Dedifferentiated amniotic fluid mesenchymal stem cell (primary cell): ENCODE measurements at regions not wholly inside any gene's neighbourhood (a gene's known extent, or its start where the extent isn't known, plus 50 kb on each side); places are given as distances from the start of the nearest gene placed in this dataset.
"Not testable (repeated sequence)": the region's sequence is repeated elsewhere in the genome, so short reads cannot be mapped to it uniquely, and the experiment has no call there.

Experiments
- DNase-seq: peaks from one replicate; pipeline ENCODE4 v3.0.0-alpha.2; 2016; ENCODE audit errors: extremely low spot score

DNA sequence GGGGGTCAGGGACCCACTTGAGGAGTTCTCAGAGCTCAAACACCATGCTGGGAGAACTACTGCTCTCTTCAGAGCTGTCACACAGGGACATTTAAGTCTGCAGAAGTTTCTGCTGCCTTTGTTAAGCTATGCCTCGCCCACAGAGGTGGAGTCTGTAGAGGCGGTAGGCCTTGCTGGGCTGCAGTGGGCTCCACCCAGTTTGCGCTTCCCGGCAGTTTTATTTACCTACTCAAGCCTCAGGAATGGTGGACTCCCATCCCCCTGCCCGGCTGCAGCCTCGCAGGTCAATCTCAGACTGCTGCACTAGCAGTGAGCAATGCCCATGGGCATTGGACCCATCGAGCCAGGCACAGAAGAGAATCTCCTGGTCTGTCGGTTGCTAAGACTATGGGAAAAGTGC, 706.4 kb downstream of the LRRIQ3 start:
- no peak for DNase-seq

DNA sequence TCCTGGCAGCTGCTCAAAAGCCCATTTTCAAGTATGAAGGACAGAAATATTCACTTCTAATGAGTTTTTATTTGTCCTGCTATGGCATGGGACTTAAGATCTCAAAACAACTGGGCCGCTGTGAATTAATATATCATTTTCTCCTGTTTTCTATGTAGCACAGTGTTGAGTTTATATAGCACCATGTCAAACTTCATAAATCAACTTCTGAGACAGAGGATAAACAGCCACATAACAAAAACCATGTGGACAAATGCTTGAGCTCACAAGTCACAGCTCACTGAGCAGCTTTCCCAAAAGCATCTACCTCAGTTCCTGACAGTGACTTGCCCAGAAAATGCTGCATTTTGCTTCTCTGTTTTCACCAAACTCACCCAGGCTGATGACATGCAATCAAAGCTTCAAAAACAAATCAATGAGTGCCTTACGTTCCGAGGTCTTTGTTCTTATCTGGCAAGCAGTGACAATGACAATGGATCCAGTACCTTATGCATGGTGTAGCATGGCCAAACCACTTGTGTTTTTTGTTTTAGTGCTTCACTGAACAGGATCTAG, 722.6 kb downstream of the LRRIQ3 start:
- no peak for DNase-seq

DNA sequence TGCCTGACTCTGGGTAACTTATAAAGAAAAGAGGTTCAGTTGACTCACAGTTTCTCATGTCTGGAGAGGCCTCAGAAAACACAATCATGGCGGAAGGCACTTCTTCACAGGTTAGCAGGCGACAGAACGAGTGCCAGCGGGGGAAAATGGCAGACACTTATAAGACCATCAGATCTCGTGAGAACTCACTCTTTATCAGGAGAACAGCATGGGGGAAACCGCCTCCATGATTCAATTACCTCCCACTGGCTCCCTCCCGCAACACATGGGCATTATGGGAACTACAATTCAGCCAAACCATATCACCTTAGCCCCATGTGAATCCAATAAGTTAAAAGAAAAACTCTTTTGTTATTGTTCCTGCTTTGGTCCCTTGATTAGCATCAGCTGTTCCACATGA, 725.2 kb downstream of the LRRIQ3 start:
- DNase-seq, result no peak

DNA sequence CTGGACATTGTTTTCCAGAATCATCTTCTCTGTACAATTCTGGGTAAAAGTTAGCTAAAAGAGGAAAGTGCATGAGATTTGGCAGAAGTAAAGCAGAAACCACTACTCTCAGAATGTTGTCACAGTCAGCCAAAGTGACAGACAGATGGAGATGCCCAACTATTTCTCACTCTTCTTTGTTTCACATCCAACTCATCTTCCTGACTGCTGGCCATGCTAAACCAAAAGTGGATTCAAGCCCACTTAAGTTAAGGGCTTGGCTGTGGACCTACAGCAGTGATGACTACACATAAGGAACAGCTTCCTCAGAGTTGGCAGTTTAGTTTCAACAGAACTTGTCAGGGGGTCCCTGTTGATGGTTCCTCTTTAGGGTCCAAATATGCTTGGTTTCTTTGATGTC, 730.2 kb downstream of the LRRIQ3 start:
- DNase-seq, result no peak

DNA sequence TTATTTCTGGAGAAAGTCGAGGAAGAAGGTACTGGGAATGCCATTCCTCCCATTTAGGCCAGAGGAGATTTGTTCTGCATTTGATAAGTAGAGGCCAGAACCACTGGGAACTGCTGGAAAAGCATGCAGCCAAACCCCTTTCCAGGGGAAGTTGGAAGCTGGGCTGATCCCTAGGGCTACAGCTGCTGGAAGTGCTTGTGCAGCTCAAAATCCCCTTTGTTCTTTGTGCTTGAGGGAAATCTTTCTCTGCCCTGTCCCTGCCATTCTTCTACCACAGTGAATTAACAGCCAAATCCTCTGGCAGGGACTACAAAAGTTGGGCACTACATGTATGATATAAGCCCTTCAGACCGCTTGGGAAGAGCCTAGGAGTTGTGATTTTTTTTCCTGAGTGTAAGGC, 734.1 kb downstream of the LRRIQ3 start:
- DNase-seq, result no peak

DNA sequence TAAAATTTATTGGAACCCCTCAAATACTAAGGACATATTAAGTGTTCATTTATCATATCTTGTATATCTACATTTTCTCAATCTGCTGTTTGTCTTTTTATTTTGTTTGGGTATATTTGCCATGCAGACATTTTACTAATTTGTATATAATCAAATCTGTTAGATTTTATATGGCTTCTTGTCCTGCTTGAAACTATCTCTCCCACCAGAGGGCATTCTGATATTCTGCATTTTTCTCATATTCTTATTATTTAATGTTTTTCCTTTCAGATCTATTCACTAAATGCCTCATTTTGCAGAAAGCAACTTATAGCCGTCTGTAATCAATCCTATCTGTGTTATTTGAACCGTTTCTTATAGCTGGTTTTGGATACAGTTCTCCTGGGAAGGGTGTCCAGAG, 745.5 kb downstream of the LRRIQ3 start:
- no peak for DNase-seq

DNA sequence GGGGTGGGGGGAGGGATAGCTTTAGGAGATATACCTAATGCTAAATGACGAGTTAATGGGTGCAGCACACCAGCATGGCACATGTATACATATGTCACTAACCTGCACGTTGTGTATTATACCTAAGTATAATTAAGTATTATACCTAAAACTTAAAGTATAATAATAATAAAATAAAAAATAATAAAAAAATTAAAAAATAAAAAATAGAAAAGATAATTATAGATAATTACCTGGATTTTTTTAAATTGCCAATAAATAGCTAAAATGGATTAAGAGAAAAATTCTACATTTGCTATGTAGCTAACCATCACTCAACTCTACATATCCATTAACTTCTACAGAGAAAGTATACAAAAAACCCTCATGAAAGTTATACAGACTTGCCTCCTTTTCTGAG, 747.3 kb downstream of the LRRIQ3 start:
- not testable (repeated sequence) for DNase-seq

DNA sequence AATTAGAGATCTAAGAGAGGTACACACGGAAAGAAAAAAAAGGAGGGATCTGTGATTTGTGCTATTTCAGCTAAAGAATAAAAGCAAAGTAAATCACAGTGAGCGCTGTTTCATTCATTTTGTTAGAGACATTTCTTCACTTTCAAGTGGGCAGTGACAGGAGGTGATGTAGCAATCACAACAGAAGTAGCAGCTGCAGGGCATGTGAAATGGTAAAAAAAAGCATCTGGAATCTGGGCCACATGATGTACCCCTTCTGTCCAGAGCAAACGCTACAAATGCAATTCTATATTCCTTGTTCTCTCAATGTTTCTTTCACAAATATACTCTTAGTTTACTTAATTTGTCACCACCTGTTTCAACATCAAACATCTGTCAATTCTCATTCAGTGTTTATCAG, 786.5 kb downstream of the LRRIQ3 start:
- DNase-seq, result no peak

DNA sequence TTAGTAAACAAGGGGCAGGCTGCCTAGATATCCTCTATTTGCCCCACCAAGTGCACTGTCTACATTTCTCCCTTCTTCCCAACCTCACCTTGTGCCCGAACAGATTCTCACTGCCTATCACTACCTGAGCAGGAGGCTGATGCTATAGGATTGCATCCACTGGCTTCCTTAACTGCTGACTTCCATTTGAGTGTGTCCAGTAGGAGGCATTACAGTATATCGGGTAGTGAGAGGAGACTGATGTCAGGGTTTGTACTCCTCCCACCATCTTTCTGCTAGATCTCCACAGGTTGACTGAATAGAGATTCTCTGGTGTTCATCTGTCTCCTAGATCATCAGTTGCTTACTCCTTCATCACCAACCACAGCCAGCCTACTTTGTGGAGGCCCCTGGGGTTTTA, 796.3 kb downstream of the LRRIQ3 start:
- no peak for DNase-seq

DNA sequence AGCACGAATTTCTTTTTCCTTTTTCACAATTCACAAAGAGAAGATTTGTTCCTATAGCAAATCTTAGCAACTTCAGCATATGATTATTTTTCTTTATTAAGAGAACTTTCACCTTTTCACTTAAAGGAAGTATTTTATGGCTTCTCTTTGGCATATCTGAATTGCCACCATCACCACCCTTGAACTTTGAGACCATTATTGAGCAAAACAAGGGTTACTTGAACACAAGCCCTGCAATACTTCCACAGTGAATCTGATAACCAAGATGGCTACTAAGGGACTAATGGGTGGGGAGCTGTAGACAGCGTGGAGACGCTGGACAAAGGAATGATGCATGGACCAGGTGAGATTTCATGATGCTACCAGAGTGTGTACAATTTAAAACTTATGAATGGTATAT, 815.0 kb downstream of the LRRIQ3 start:
- DNase-seq, result no peak

DNA sequence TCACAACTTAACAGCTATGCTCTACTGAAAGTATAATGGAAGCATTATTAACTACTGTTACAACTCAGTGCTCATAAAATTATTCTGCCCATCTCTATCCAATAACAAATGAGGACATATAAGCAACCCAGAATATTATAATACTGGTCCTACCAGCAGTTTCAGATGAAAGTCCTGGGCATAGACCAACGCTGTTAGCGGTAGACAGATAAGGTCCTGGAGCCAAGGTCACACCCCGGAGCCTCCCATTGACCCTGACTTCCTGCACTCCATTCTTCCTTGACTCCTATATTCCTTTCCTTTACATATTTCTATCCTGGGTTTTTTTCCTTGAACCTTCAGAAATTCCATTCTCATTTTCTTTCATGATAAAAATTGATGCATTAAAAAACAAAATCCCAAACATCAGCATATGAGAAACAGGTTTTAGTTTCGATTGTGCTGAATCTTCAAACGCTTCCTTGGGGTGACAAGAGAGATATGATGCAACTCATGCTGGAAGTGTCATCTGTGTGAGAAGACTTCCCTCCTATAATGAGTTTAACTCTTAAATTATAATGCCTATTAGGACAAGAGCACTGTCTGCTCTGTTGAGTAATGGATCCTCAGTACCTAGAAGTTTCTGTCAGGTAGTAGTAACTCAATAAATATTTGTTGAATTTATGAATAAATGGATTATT, 831.1 kb downstream of the LRRIQ3 start:
- no peak for DNase-seq

DNA sequence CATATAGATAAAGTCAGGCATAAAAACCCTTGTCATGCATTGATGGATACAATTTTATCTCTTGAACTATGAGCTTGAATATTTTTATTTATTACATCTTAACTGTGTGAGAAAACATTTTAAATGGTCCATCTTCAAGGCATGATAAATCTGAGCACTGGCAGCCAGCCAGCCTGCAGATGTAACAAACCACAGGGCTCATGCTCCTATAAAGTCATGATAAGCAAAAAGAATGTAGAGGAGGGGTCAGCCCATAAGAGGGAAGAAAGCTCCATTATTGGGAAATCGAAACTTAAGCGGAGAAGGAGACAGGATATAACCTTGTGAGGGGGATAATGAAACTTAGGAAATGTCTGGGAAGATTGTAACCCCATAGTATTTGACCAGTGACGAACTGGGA, 839.0 kb downstream of the LRRIQ3 start:
- DNase-seq, result no peak

DNA sequence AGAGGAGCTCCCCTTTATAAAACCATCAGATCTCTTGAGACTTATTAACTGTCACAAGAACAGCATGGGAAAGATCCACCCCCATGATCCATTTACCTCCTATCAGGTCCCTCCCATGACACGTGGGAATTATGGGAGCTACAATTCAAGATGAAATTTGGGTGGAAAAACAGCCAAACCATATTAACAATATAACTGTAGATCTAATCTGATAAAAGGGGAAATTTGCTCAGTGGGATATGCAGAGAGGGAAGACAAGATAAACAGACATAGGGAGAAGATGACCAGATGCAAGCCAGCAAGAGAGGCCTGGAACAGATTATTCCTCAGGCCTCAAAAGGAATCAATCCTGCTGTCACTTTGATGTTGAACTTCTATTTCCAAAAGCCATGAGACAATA, 841.5 kb downstream of the LRRIQ3 start:
- DNase-seq, result no peak

DNA sequence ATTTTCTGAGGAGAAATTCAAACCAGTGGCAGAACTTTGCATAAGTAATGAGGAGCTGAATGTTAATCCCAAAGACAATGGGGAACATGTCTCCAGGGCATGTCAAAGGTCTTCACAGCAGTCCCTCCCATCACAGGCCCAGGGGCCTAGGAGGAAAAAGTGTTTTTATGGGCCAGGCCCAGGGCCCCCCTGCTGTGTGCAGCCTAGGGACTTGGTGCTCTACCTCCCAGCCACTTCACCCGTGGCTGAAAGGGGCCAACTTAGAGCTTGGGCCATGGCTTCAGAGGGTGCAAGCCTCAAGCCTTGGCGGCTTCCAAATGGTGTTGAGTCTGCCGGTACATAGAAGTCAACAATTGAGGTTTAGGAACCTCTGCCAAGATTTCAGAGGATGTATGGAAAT, 854.0 kb downstream of the LRRIQ3 start:
- DNase-seq, result no peak

DNA sequence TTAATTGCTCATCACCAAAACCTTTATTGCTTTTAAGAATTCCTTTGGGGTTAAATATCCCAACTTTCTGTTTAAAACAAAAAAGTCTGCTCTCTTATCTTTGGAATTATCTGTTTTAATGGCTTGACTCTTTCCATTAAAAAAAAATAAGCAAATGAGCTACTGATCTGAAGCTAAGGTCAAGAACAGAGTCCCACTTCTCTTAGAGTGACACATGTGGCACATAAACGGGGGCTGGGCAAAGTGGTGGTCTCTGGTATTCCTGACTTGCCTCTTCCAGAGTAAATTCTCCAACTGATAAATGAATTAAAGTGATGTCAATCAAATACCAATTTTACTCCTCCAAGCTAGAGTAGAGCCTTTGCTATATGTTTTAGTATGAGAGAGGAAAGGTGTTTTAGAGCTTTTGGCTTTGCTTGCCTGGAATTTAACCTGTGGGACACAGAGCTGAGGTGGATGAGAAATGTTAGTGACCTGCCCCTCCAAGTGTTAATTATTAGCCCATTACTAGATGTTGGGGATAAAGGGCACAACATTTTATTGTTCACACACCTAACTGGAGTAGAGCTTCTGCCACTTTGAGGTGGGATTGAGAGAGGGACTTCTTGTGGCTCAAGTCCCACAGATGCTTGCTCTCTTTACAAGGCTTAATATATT, 864.0 kb downstream of the LRRIQ3 start:
- no peak for DNase-seq

DNA sequence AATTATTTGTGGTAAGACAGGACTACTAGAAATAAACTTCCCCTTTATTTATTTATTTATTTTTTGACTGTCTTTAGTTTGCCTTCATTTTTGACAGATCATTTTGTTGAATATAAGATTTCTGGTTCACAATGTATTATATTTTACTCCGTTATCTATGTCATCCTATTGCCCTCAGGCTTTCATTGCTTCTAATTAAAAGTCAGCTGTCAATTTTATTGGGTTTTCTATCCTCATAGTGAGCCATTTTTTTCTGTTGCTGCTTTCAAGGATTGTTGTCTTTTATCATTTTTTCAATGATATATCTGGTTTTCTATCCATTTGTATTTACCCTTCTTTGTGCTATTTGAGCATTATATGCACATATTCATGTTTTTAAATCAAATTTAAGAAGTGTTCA, 866.2 kb downstream of the LRRIQ3 start:
- DNase-seq, result no peak

DNA sequence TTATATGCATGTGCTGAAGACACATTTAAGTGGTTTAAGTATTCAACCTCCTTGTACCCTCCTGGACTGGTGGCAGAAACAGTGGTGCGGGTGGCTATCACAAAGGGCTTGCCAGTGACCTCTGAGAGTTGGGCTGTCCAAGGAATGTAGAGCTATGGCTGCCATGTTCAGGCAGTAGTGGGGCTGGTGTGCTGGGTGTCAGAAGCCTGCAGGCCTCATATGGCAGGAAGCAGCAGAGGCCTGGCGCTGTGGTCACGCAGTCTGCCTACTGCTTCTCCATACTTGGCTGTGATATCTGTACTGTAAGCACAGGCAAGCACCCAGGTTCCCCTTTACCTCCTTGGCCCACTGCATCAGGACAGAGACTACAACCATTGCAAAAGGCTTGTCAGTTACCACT, 870.0 kb downstream of the LRRIQ3 start:
- DNase-seq, result no peak

DNA sequence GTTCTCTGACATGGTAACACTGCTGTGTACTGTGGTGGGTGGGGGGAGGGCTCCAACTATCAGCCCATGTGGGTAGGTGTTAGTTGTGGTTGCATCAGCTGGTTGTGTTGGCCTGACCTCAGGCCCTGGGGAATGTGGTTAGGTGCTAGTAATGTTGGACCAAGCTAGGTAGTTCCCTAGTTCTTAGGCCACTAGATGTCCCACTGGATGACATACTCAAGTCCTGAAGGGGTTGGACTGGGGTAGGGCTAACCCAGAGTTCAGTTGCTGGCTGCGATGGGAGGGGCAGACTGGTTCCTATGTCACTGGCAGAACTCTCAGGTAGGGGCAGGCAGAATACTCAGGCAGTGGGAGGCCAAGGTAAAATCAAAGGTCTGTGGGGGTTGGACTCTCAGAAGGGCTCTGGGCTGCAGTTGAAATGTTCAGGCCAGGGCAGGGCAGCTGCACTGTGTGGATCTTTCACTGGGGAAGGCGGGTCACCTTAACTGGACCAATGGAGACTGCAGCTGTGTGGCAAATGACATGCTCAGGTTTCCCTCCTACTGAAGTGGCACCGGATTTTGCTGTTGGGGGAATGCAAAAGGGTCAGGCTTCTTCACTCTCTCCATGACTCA, 870.7 kb downstream of the LRRIQ3 start:
- no peak for DNase-seq

DNA sequence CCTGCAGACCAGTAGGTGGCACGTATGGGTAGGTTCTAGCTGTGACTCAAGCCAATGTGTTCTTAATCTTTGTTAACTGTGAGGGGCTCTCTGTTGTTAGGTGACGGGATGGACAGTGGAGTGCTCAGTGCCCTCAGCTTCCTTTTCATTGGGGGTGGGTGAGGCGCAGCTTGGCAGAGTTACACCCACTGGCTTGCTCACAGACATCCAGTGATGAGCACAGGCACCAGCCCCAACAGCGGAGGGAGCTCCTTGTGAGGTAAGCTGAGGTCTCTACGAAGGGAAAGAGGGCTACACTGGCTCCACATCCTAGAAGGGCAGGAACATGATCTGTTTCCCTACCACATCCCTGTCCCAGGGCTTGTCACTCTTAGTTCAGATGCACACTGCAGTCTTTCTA, 871.3 kb downstream of the LRRIQ3 start:
- DNase-seq, result no peak

DNA sequence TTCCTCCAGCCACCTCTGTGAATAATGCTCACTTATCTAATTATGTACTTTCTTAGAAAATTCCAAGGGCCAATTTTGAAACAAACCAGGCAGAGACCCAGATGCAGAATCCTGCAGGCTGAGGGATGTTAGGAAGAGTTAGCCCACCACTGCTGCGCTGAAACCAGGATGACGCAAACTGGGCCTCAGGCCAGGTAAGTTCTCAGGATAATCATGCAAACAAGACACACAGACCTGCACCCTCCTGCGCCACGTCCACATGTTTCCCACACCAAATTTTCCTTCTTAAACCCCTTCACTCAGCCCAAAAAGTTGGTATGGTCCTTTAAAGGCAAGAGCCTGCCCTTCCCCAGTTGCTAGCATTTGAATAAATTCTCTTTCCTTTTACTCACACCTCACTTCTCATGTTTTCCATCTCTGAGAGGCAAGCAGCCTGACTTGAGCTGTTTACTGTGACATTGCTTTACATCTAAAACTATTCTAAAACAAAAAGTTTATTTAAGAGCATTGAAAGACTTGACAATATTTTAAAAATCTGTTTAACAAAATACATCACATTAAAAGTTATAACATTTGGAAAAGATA, 887.1 kb downstream of the LRRIQ3 start:
- DNase-seq, result no peak

DNA sequence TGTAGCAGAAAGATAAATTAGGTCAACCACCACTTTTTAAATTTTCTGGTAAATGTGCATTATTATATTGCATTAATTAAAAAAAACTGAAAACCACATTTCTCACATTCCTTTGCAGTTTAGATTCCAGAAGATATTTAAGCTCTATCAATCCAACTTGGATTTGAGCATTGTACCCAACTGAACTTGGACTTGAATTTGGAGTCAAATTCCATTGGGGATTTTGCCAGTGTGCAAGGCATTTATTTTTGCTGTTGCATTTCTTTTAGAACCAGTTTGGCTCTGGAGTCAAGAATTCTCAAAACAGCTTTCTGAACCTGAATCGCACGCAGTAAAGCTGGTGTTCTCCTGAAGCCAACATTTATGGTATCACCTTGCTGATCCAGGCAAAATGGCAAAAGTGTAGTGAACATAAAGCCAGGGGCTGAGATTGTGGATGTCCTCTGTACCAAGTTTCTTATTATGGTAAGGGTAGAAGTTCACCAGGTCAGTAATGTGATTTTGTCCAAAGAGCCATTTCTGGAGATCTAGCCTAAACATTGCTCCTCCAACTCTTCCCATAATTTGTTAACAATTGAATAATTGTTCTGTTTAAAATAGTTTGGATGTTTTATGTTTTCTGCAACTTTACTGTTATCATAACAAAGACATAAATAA, 890.9 kb downstream of the LRRIQ3 start:
- DNase-seq, result no peak

DNA sequence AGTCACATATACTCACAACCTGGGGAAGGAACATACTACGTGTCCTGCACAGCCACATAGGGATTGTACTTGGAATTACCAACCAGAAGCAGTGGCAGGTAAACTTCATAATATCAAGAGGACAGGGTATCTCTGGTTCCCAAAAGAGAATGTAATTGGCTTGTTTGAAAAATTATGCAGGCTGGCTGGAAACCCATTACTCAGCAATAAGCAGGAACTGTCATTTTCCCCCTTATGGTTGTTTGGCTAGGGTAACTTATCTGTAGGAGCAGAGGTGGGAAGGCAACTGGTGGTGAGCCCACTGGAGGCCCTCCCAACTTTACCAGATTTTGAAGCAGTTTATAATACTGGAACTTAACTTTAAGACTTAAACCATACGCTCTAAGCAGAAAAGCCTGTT, 924.1 kb downstream of the LRRIQ3 start:
- DNase-seq, result no peak
